Liver (tissue), 3 donors: ENCODE measurements at regions not wholly inside any gene's neighbourhood (a gene's known extent, or its start where the extent isn't known, plus 50 kb on each side); places are given as distances from the start of the nearest gene placed in this dataset.

Experiments used
- ATF3 ChIP-seq: IDR thresholded peaks from 2 replicates; pipeline ENCODE4 v1.6.1; 2016; ENCODE audit warnings: antibody characterized with exemption
- CTCF ChIP-seq: fragments of 150-350 bp; IDR thresholded peaks from 2 replicates; pipeline ENCODE4 v1.5.1; 2017; ENCODE audit warnings: improper control_type of control experiment, low read depth, low read length; ENCODE audit not compliant: missing input control
- FOXA1 ChIP-seq: IDR thresholded peaks from 2 replicates; pipeline ENCODE4 v1.6.1; 2016; ENCODE audit warnings: antibody characterized with exemption
- HNF4A ChIP-seq, 2 donors: conservative IDR thresholded peaks; 2 replicates each; pipeline ENCODE4 v1.6.1; 2016; ENCODE audit warnings: antibody characterized with exemption in 2 of 2, mild to moderate bottlenecking in 2 of 2
- JUND ChIP-seq, 2 donors: IDR thresholded peaks; 2 replicates each; pipeline ENCODE4 v1.6.1; 2016; ENCODE audit warnings: antibody characterized with exemption in 2 of 2
- MAX ChIP-seq: IDR thresholded peaks from 2 replicates; pipeline ENCODE4 v1.6.1; 2016; ENCODE audit warnings: antibody characterized with exemption
- RAD21 ChIP-seq, 2 donors: IDR thresholded peaks; 2 replicates each; pipeline ENCODE4 v1.6.1; 2016; ENCODE audit warnings: antibody characterized with exemption in 2 of 2, mild to moderate bottlenecking in 2 of 2
- REST ChIP-seq: IDR thresholded peaks from 2 replicates; pipeline ENCODE4 v1.6.1; 2016; ENCODE audit warnings: antibody characterized with exemption, mild to moderate bottlenecking
- RXRA ChIP-seq, 2 donors: IDR thresholded peaks; 2 replicates each; pipeline ENCODE4 v1.6.1; 2017 to 2018; ENCODE audit warnings: antibody characterized with exemption in 2 of 2, mild to moderate bottlenecking in 1 of 2
- TAF1 ChIP-seq: conservative IDR thresholded peaks from 2 replicates; pipeline ENCODE4 v1.6.1; 2016; ENCODE audit warnings: antibody characterized with exemption, mild to moderate bottlenecking
- YY1 ChIP-seq: IDR thresholded peaks from 2 replicates; pipeline ENCODE4 v1.6.1; 2016; ENCODE audit warnings: antibody characterized with exemption, mild to moderate bottlenecking
- TF ChIP-seq, protein P1 (sequence below): IDR thresholded peaks from 2 replicates; pipeline ENCODE4 v1.6.1; 2016; ENCODE audit warnings: antibody characterized with exemption
- donor health status: healthy.
- donor health status: healthy.

GRCh38 chr5:121719255-121719654, 132.4 kb upstream of the FTMT start:
- TF ChIP-seq CTCF (no peak), RAD21 (IDR thresholded peaks at IDR 0.05) (no peak), FOXA1 (no peak), REST (no peak), TAF1 (no peak), ATF3 (no peak), RXRA (IDR thresholded peaks at IDR 0.05) (no peak), HNF4A (conservative IDR thresholded peaks at IDR 0.05) (no peak), JUND (IDR thresholded peaks at IDR 0.05) (no peak), YY1 (no peak), MAX (no peak)
- TF ChIP-seq, protein P1, sequence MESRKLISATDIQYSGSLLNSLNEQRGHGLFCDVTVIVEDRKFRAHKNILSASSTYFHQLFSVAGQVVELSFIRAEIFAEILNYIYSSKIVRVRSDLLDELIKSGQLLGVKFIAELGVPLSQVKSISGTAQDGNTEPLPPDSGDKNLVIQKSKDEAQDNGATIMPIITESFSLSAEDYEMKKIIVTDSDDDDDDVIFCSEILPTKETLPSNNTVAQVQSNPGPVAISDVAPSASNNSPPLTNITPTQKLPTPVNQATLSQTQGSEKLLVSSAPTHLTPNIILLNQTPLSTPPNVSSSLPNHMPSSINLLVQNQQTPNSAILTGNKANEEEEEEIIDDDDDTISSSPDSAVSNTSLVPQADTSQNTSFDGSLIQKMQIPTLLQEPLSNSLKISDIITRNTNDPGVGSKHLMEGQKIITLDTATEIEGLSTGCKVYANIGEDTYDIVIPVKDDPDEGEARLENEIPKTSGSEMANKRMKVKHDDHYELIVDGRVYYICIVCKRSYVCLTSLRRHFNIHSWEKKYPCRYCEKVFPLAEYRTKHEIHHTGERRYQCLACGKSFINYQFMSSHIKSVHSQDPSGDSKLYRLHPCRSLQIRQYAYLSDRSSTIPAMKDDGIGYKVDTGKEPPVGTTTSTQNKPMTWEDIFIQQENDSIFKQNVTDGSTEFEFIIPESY = no peak
